Psoas muscle (tissue), 7 donors: ENCODE measurements at regions not wholly inside any gene's neighbourhood (a gene's known extent, or its start where the extent isn't known, plus 50 kb on each side); places are given as distances from the start of the nearest gene placed in this dataset.
"Not testable (repeated sequence)": the region's sequence is repeated elsewhere in the genome, so short reads cannot be mapped to it uniquely, and the experiment has no call there.

Experiments
- ATAC-seq, 4 donors: fragments of 200-7000 bp; cut with Tn5 transposase; one replicate each; pipeline ENCODE4 v1.9.1; 2020; ENCODE audit warnings: moderate library complexity in 3 of 4, mild to moderate bottlenecking in 2 of 4
- DNase-seq, 2 donors: peaks; one replicate each; pipeline ENCODE4 v3.0.0-alpha.2; 2020
- H3K27ac ChIP-seq: fragments of 200-600 bp; one replicate; pipeline ENCODE4 v1.8.0; 2022
- H3K27me3 ChIP-seq, 3 donors: fragments of 200-600 bp in 1 of 3; one replicate each; pipeline versions ENCODE4 v1.6.1 to v1.8.0; 2013 to 2022; ENCODE audit warnings: low read length in 2 of 3, mild to moderate bottlenecking in 2 of 3, moderate library complexity in 1 of 3; ENCODE audit not compliant: insufficient read depth in 3 of 3
- H3K36me3 ChIP-seq, 2 donors: fragments of 200-600 bp in 1 of 2; one replicate each; pipeline versions ENCODE4 v1.6.1 to v1.8.0; 2013 to 2022; ENCODE audit warnings: low read depth in 1 of 2, mild to moderate bottlenecking in 1 of 2, moderate library complexity in 1 of 2; ENCODE audit not compliant: insufficient read depth in 1 of 2
- H3K4me1 ChIP-seq: fragments of 200-600 bp; one replicate; pipeline ENCODE4 v1.8.0; 2022
- H3K4me3 ChIP-seq: fragments of 200-600 bp; one replicate; pipeline ENCODE4 v1.8.0; 2022; ENCODE audit warnings: mild to moderate bottlenecking
- H3K9me3 ChIP-seq: fragments of 200-600 bp; one replicate; pipeline ENCODE4 v1.8.0; 2022
- WGBS, 3 donors: extraction: QIAGEN DNeasy Blood & Tissue Kit; methylation state at CpG; one replicate each; pipeline versions ENCODE4 v1.1.6 to v1.1.7; 2013; 5-methylcytosine and 5-hydroxymethylcytosine counted together
- intact Hi-C, 2 donors: fragments of 100-400 bp; cut with DNase I; formaldehyde crosslinking; loops; one replicate each; pipeline versions ENCODE4 v1.11.0 to v1.14.2; 2022
- TF ChIP-seq, protein P1 (sequence below): fragments of 200-600 bp; IDR thresholded peaks from one replicate; pipeline ENCODE4 v1.8.0; 2022; ENCODE audit warnings: antibody characterized with exemption
- donor health status: healthy with polysubstance abuse.
- donor health status: DM: no; HTN: no; CAD: no; lungs with moderate emphysema.
- donor health status: Bipolar disorder and iron deficiency.
- donor health status: healthy.
- donor health status: DM: yes; HTN: yes; CAD: no.
- donor health status: DM: no; HTN: no; CAD: no.
- donor health status: DM: yes; HTN: yes; CAD: no.

DNA sequence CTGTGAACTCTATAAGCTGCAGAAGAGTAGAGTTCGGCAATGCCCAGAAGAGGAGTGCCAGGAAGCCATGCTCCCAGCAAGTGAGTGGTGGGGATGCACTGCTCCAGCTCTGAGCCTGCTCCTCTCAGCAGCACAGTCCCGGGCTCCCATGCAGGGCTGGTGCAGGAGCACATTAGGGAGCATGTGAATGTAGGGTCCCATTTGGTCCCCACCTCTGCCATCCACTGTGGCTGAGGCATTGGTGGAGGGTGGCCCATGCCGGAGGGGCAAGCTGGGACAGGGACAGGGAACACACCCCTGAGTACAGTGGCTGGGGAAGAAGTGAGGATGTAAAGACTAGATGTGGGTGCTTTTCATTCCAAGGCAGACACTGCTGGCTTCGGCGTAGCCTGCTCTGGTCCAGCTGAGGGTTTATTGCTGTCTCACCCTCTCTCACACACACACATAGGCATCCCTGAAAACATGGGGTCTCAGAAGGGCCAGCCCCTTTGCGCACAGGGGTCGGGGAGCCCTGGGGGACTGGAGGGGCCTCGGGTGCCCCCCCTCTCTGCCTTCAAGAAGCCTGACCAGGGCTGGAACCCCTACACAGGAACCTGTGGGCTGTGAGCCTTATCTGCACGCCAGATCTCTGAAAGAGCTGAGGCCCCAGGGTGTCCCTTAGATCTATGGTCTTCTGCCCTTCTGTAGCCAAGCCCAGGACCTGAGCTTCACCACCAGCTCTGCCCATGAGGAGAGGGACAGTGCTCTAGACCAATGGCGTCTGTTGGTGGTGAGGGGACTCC lies 341.0 kb downstream of the TCERG1L start:
- no peaks in the 10 kb centered on the region for H3K36me3 ChIP-seq
- H3K4me3 ChIP-seq: no peak overlapping the region
- H3K4me1 ChIP-seq: no peaks in the 10 kb centered on the region
- intact Hi-C loops: no loop called here
- ATAC-seq (no peak), DNase-seq (no peak)
- TF ChIP-seq, protein P1, sequence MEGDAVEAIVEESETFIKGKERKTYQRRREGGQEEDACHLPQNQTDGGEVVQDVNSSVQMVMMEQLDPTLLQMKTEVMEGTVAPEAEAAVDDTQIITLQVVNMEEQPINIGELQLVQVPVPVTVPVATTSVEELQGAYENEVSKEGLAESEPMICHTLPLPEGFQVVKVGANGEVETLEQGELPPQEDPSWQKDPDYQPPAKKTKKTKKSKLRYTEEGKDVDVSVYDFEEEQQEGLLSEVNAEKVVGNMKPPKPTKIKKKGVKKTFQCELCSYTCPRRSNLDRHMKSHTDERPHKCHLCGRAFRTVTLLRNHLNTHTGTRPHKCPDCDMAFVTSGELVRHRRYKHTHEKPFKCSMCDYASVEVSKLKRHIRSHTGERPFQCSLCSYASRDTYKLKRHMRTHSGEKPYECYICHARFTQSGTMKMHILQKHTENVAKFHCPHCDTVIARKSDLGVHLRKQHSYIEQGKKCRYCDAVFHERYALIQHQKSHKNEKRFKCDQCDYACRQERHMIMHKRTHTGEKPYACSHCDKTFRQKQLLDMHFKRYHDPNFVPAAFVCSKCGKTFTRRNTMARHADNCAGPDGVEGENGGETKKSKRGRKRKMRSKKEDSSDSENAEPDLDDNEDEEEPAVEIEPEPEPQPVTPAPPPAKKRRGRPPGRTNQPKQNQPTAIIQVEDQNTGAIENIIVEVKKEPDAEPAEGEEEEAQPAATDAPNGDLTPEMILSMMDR: no peak
- 80 to 90% (median 88%) methylated on average over 10 of the region's 10 CpGs for WGBS, 3 donors
- H3K9me3 ChIP-seq: no peaks in the 10 kb centered on the region
- H3K27ac ChIP-seq: no peak overlapping the region
- H3K27me3 ChIP-seq: no peaks in the 10 kb centered on the region

DNA sequence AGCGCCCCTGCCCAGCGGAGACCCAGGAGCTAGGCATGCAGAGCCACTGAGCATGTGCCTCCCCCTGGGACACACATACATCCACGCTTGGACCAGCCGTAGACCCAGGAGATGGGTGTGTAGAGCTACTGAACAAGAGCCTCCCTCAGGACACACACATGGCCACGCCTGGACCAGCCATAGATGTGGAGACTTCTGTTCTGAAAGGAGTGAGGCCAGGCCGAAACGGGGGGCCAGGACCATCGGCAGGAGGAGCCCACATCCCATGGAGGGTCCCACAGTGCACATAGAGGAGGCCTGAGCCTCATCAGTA lies 340.4 kb downstream of the TCERG1L start:
- no peak overlapping the region for H3K27ac ChIP-seq
- WGBS, 3 donors: 84 to 92% (median 90%) methylated on average over 8 of the region's 8 CpGs
- ATAC-seq: no peak

DNA sequence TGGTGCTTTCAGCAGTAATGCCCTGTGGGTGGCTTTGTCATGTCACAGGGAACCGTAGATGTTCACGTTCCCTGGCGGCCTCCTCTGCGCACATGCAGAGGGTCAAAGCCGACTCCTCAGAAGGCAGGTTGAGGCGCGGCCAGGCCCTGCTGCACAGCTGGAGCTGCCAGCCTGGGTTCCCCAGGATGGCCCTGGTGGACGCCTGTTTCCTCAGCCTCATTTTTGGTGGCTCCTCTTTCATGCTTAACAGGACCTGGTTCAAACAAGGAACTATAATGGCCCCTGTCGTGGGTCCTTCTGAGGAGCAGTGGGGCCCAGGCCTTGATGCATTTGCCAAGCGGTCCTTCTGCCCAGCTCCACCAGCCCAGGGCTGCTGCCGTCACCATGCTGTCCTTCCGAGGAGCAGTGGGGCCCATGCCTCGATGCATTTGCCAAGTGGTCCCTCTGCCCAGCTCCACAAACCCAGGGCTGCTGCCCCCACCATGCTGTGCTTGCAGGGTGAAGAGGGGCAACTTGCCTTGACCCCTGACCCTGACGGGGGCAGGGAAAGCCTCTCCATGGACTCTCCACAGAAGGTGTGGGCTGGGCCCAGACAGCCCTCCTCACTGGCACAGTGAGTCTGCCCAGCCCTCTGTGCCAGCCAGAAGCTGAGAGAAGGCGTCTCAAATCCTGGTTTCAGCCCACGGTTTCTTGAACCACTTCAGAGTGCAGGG lies 338.2 kb downstream of the TCERG1L start:
- H3K9me3 ChIP-seq: no peaks in the 10 kb centered on the region
- H3K27me3 ChIP-seq: no peaks in the 10 kb centered on the region
- DNase-seq (no peak), ATAC-seq (no peak)
- no peak overlapping the region for H3K27ac ChIP-seq
- intact Hi-C loops: no loop called here
- no peaks in the 10 kb centered on the region for H3K4me1 ChIP-seq
- no peaks in the 10 kb centered on the region for H3K36me3 ChIP-seq
- no peak overlapping the region for H3K4me3 ChIP-seq
- TF ChIP-seq, protein P1: no peak
- WGBS, 3 donors: 83 to 89% (median 89%) methylated on average over 16 of the region's 16 CpGs

More for the DNA sequence above, 340.4 kb downstream of the TCERG1L start:
- Histone ChIP-seq H3K36me3 (no peaks in the 10 kb centered on the region), H3K4me3 (no peak overlapping the region), H3K9me3 (no peaks in the 10 kb centered on the region), H3K27me3 (no peaks in the 10 kb centered on the region), H3K4me1 (no peaks in the 10 kb centered on the region)
- TF ChIP-seq, protein P1: no peak
- intact Hi-C loops: no loop called here
- DNase-seq: no peak

DNA sequence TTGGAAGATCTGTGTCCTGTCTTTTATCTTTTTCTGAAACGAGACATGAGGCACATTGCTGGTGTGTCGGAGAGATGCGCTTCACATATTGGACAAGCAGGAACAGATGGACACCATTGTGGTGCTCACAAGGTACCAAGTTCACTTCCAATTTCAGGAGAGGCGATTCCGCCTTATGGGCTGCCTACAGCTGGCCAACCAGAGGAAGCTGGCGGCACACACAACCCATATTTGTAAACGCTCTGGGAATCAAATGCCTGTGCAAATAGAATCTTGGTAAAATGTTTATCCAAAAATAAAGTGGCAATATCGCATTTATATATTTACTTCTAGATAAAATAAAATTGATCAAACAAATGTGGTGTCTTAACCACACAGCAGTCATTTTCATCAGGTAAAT lies 337.4 kb downstream of the TCERG1L start:
- TF ChIP-seq, protein P1: no peak
- Histone ChIP-seq H3K4me3 (no peak overlapping the region), H3K9me3 (no peaks in the 10 kb centered on the region), H3K4me1 (no peaks in the 10 kb centered on the region), H3K27ac (no peak overlapping the region), H3K27me3 (no peaks in the 10 kb centered on the region), H3K36me3 (no peaks in the 10 kb centered on the region)
- intact Hi-C loops: no loop called here
- ATAC-seq (no peak), DNase-seq (no peak)
- 86 to 90% (median 89%) methylated on average over 8 of the region's 8 CpGs for WGBS, 3 donors

DNA sequence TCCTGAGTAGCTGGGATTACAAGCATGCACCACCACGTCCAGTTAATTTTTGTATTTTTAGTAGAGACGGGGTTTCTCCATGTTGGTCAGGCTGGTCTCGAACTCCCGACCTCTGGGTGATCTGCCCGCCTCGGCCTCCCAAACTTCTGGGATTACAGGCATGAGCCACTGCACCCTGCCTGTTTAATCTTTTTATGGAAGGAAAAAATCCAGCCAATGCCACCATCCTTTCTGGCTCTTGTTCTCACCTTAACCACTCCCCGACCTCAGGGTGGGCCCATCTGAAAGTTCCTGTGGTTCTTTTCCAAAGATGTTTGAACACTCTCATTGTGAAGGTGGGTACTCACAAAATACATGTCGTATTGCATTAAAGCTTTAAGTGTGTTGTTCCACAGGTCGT lies 336.2 kb downstream of the TCERG1L start:
- 85 to 90% (median 88%) methylated on average over 9 of the region's 9 CpGs for WGBS, 3 donors
- ATAC-seq, H3K9me3 ChIP-seq: not testable (repeated sequence)

More for the DNA sequence above, 336.2 kb downstream of the TCERG1L start:
- DNase-seq, H3K27ac ChIP-seq, H3K36me3 ChIP-seq, intact Hi-C loops, H3K4me3 ChIP-seq, H3K4me1 ChIP-seq, H3K27me3 ChIP-seq: not testable (repeated sequence)
